HG03378 (cell line): ENCODE measurements at regions not wholly inside any gene's neighbourhood (a gene's known extent, or its start where the extent isn't known, plus 50 kb on each side); places are given as distances from the start of the nearest gene placed in this dataset.
A peak's percentile ranks its signal among the peaks of the same experiment; 100 is the strongest.

Experiments used
- ATAC-seq: cut with Tn5 transposase; IDR thresholded peaks from one replicate; pipeline ENCODE4 v1.9.1; 2021; ENCODE audit warnings: mild to moderate bottlenecking, moderate library complexity; ENCODE audit not compliant: unreplicated experiment

- ATAC-seq: no peak
These were observed 93.1 kb downstream of the NCR2 start for GRCh38 chr6:41428336-41428995.

- no peak for ATAC-seq
These were observed 93.6 kb downstream of the NCR2 start for GRCh38 chr6:41428996-41429421.

- ATAC-seq: no peak
These were observed 94.4 kb downstream of the NCR2 start for GRCh38 chr6:41429506-41430504.

DNA sequence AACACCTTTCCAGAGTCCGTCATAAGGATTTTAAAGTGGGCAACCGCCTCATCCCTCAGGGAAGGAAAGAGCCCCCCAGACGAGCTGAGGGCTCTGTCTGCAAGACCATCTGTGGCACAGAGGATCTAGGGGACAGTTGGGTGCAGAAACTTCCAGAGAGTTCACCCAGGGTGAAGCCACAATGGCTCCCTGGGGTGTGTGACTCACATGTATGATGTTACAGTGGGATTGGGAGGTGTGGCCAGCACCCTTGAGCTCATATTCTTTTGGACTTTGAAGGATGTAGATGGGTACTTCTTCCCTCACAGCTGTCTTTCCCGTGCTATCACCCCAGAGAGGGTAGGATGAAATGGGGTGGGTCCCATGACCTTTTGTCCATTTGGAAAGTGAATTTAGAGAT lies 95.5 kb downstream of the NCR2 start:
- ATAC-seq: no peak

DNA sequence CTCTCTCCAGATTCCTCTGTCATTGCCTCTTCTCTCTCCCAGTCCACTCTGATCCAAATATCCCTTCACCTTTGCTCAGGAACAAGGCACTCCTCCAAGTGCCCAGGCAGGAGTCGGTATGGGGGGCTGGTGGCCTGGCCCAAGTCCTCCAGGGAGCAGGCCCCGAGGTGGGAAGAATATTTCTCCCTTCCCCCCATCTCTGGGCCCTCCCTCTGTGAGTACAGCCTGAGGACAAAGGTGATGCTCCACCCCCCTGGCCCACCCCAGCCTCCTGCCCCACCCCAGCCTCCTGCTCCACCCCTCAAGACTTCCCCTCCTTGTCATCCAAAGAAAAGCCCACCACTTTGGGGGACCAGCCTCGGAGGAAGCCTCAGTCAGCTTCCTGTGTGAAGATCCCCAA lies 96.9 kb downstream of the NCR2 start:
- ATAC-seq: no peak

DNA sequence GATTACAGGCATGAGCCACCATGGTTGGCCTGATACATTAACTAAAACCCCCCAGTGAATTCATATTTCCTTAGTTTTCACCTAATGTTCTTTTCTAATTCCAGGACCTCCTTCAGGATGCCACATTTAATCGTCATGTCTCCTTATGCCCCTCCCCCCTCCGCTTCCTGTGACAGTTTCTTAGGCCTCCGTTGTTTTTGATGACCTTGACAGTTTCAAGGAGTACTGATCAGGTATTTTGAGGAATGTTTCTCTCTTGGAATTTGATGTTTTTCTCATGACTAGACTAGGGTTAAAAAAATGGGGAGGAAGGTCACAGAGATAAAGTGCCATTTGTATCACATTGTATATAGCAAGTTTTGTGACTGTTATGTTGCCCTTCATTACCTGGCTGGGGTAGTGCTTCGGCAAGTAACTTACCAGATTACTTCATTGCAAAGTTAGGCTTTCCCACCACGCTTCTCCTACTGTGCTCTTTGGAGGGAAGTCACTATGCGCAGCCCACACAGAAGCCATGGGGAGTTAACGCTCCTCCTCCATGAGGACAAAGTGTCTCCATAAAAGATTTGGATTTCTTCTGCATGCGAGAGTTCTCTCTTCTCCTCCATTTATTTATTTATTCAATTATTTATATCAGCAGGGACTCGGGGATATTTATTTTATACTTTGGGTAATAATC lies 99.5 kb downstream of the NCR2 start:
- ATAC-seq: no peak

- ATAC-seq: no peak
These were observed 102.2 kb downstream of the NCR2 start for GRCh38 chr6:41437604-41438003.

DNA sequence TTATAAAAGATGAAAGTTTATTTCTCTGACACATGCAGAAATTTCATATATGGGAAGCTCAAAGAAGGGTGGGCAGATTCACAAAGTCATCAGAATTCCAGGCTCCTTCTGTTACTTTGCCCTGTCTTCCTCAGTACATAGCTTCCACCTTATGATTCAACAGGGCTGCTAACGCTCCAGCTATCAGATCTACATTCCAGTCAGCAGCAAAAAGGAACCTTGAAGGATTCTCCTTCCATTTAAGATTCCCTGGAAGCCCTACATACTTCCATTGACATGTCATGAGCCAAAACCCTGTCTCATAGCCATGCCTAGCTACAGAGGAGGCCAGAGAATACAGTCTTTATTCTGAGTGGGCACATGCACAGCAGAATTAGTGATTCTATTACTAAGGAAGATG lies 103.3 kb downstream of the NCR2 start:
- ATAC-seq: no peak

- ATAC-seq: peak; percentile 82
These were observed 104.4 kb downstream of the NCR2 start for GRCh38 chr6:41439524-41440418.

GRCh38 chr6:41440958-41441357 lies 105.2 kb upstream of the FOXP4 start:
- ATAC-seq: no peak

DNA sequence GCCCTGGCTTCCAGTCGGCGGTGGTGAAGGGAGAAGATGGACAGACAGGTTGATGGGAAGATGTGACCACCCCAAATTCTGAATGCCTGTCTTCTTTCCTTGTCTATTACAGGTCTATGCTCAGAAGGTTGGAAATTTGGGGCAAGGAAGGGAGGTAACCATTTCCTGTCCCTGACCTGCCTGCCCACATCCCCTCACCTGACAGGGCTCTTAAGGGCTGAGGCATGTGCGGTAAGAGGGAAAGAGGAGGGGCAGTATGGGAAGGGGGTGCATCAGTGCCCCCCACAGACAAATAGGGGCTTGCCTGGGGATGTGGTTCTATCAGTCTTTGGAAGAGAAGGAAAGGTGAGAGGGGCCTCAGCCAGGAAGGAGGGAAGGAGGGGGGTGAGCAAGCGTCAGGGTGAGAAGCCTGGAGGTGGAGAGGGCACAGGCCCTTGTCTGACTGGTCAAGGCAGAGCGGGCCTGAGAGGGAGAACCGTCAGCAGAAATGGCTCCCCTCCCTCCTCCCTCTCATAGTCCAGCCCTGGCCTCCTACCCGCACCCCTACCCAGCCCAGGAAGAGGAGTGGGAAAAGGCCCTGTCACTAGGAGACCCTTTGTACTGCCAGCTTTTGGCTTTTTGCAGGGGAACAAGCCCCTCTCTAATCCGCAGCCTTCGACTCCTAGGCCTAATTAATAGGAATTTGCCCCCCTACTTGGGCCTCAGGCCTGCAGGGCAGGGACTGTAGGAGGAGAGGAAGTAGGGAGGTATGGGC lies 104.4 kb upstream of the FOXP4 start:
- ATAC-seq: no peak

GRCh38 chr6:41442352-41442672 lies 103.9 kb upstream of the FOXP4 start:
- no peak for ATAC-seq

DNA sequence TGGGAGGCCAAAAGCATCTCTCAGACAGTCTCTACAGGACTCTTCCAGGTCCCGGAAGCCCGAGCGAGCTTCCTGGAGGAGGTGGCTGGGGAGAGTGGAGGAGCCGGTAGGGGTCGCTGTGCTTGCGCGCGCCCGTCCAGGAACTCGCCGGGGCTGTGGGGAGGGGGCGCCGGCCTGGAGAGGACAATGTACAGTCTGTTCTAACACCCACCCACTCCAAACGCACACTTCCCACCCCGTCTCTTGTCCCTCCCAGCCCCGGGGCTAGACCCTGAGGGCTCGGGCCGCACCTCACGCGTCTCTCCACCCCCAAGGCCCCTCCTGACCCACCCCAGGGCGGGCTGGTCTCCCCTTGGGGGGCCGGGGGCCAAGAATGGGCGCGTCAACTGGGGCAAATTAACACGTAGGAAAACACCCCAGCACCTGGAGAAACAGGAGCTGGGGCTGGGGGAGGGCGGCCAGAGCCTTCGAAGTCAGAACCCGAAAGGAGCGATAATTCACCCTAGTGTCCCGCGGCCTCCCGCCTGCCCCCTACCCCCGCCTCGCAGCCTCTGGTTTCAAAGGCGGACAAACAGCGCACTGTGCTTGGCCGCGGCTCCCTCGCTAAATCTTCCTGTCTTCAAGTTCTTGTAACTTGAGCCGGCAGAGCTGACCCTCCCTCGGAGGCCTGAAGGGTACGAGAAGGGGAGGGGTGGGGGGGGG lies 103.2 kb upstream of the FOXP4 start:
- no peak for ATAC-seq

DNA sequence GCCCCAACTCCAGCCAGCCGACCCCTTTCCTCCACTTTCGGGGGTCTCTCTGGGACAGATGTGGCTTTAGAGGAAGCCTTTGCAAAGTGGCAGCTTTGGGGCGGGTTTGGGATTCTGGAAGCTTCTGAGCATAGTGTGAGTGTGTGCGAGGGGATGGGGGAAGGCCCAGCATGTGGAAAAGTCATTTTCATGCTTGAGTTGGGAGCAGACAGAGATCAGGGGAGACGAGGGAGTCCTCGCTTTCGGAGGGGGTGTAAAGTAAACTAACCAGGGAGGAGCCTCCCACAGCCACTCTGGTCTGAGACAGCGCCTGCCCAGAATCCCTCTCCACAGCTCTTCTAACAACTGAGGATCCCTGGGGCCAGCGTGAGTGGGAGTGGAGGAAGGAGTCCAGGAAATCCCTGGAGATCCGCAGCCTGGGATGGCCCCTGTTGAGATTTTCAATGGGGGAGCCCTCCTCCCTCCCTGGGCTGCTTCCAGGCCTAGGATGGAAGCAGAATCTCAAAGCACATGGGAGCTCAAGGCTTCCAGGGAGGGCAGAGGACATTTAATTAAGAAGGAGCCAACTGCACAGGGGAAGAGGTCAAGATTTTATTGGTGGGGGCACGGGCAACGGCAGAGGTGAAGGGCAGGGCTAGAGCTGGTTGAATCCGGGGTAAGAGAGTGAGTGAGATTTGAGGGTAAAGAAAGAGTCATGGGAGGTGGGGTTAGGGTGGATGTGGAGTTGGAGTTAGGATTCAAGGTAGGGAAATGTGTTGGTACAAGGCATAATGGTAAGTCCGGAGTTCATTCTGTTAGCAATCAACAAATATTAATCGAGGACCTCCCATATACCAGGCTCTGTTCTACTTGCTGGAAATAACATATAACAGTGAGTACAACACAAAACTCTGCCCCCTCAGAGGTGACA lies 102.3 kb upstream of the FOXP4 start:
- ATAC-seq: no peak

DNA sequence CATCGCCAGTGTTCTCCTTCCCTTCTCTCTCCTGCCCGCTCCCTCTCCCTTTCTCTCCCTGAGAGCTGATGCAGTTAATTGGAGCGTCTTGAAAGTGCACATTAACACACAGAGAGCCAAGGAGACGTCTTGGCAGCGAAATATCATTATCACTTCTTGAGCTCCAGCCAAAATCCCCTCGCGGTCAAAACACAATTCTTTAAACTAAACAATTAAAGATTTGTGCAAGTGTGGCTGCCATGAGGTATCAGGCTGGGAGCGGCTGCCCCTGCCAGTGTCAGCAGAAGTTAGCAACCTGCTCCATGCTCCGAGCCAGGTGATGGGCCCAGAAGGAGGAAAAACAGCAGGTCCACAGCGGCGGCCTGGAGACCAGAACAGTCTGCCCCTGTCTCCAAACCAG lies 100.9 kb upstream of the FOXP4 start:
- ATAC-seq: no peak

DNA sequence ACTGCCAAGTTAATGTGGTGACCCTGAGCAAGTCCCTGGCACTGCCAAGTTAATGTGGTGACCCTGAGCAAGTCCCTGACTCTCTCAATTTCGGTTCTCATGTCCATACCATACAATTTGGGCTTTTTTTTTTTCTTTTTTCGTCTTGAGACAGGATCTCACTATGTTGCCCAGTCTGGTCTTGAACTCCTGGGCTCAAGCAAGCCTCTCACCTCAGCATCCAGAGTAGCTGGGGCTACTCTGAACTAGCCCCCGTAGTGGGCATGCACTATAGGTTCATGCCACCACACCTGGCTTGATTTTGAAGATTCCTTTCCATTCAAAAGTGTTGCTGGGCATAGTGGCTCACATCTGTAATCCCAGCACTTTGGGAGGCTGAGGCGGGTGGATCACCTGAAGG lies 100.0 kb upstream of the FOXP4 start:
- ATAC-seq: no peak

DNA sequence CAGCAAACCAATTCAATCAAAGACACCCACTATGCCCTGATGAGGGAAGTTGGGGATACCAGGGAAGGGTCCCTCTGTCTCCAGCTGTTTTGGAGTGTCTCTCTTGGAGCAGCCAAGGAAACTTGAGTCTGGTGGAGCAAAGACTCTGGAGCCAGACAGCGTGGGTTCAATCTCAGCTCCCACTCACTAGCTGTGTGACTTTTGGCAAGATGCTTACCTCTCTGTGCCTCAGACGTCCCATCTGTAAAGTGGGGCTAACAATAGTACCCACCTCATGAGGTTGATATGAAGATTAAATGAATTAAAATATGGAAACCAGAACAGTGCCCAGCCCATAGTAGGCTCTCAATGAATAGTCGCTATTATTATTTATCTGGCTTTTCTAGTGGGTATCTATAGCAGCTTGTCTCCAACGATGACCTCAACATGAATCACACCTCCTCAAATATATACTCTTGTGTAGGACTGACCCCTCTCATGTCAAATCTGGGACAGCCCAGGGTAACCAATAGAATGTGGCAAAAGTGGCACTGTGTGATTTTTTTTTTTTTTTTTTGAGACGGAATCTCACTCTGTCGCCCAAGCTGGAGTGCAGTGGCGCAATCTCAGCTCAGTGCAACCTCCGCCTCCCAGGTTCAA lies 99.2 kb upstream of the FOXP4 start:
- ATAC-seq: no peak

GRCh38 chr6:41448256-41448655 lies 97.9 kb upstream of the FOXP4 start:
- ATAC-seq: no peak
